ENCODE measurements at regions not wholly inside any gene's neighbourhood (a gene's known extent, or its start where the extent isn't known, plus 50 kb on each side); places are given as distances from the start of the nearest gene placed in this dataset.

- no peak for DNase-seq (ENCODE audit: extremely low read depth, low read depth)
These were observed 259.7 kb downstream of the INSC start for GRCh38 chr11:15374418-15374817.

- DNase-seq (ENCODE audit: extremely low read depth, low read depth), result no peak
These were observed 264.2 kb downstream of the INSC start for GRCh38 chr11:15378941-15379340.

- no peak for DNase-seq (ENCODE audit: extremely low read depth, low read depth)
These were observed 264.8 kb downstream of the INSC start for GRCh38 chr11:15379483-15379882.

- DNase-seq (ENCODE audit: extremely low read depth, low read depth), result no peak
These were observed 276.1 kb downstream of the INSC start for GRCh38 chr11:15390857-15391256.

GRCh38 chr11:15396778-15397177 lies 282.1 kb downstream of the INSC start:
- no peak for DNase-seq (ENCODE audit: extremely low read depth, low read depth)

GRCh38 chr11:15406851-15407351 lies 292.2 kb downstream of the INSC start:
- DNase-seq (ENCODE audit: extremely low read depth, low read depth), result no peak

GRCh38 chr11:15412054-15412453 lies 297.3 kb downstream of the INSC start:
- no peak for DNase-seq (ENCODE audit: extremely low read depth, low read depth)

GRCh38 chr11:15418921-15419320 lies 304.2 kb downstream of the INSC start:
- DNase-seq (ENCODE audit: extremely low read depth, low read depth), result no peak

GRCh38 chr11:15419696-15420095 lies 305.0 kb downstream of the INSC start:
- DNase-seq (ENCODE audit: extremely low read depth, low read depth), result no peak

- no peak for DNase-seq (ENCODE audit: extremely low read depth, low read depth)
These were observed 315.7 kb downstream of the INSC start for GRCh38 chr11:15430381-15430780.

GRCh38 chr11:15434529-15434928 lies 319.8 kb downstream of the INSC start:
- DNase-seq (ENCODE audit: extremely low read depth, low read depth), result no peak

- DNase-seq (ENCODE audit: extremely low read depth, low read depth), result no peak
These were observed 331.6 kb downstream of the INSC start for GRCh38 chr11:15446315-15446714.

GRCh38 chr11:15446929-15447328 lies 332.2 kb downstream of the INSC start:
- no peak for DNase-seq (ENCODE audit: extremely low read depth, low read depth)

- DNase-seq (ENCODE audit: extremely low read depth, low read depth), result no peak
These were observed 337.0 kb downstream of the INSC start for GRCh38 chr11:15451713-15452112.

- DNase-seq (ENCODE audit: extremely low read depth, low read depth), result no peak
These were observed 338.6 kb downstream of the INSC start for GRCh38 chr11:15453211-15453765.

- no peak for DNase-seq (ENCODE audit: extremely low read depth, low read depth)
These were observed 353.7 kb downstream of the INSC start for GRCh38 chr11:15468466-15468865.

- no peak for DNase-seq (ENCODE audit: extremely low read depth, low read depth)
These were observed 356.5 kb downstream of the INSC start for GRCh38 chr11:15471048-15471894.

- DNase-seq (ENCODE audit: extremely low read depth, low read depth), result no peak
These were observed 357.4 kb downstream of the INSC start for GRCh38 chr11:15471895-15472799.

- DNase-seq (ENCODE audit: extremely low read depth, low read depth), result no peak
These were observed 359.5 kb downstream of the INSC start for GRCh38 chr11:15473954-15474837.

- no peak for DNase-seq (ENCODE audit: extremely low read depth, low read depth)
These were observed 361.7 kb downstream of the INSC start for GRCh38 chr11:15476371-15476917.

Measured in NCI-H460 (cell line).